Thyroid gland (tissue), 4 donors: ENCODE measurements at regions not wholly inside any gene's neighbourhood (a gene's known extent, or its start where the extent isn't known, plus 50 kb on each side); places are given as distances from the start of the nearest gene placed in this dataset.

Experiments
- DNase-seq, 2 donors: peaks; one replicate each; pipeline ENCODE4 v3.0.0-alpha.2; 2019
- H3K27ac ChIP-seq, 3 donors: fragments of 200-600 bp; sonication (generic); 1 replicate in 2 of 3; 2 replicates in 1 of 3; pipeline ENCODE4 v1.5.1; 2016 to 2019; ENCODE audit warnings: mild to moderate bottlenecking in 1 of 3, moderate library complexity in 1 of 3
- H3K27me3 ChIP-seq: fragments of 200-600 bp; sonication (generic); one replicate; pipeline ENCODE4 v1.5.1; 2019
- H3K36me3 ChIP-seq, 2 donors: fragments of 200-600 bp; sonication (generic); one replicate each; pipeline ENCODE4 v1.5.1; 2016 to 2019
- H3K4me1 ChIP-seq, 2 donors: fragments of 200-600 bp; sonication (generic); one replicate each; pipeline ENCODE4 v1.5.1; 2017 to 2019
- H3K4me3 ChIP-seq, 3 donors: fragments of 200-600 bp; sonication (generic); replicated peaks in 1 of 3; 1 replicate in 2 of 3; 2 replicates in 1 of 3; pipeline ENCODE4 v1.5.1; 2016; ENCODE audit warnings: mild to moderate bottlenecking in 1 of 3
- H3K9me3 ChIP-seq: fragments of 200-600 bp; sonication (generic); one replicate; pipeline ENCODE4 v1.5.1; 2017
- CTCF ChIP-seq, 6 experiments: fragments of 200-600 bp in 3 of 6; fragments of 450-650 bp in 3 of 6; sonication (generic) in 3 of 6; IDR thresholded peaks; one replicate each; pipeline ENCODE4 v1.5.1; 2016 to 2019; ENCODE audit warnings: antibody characterized with exemption in 6 of 6, mild to moderate bottlenecking in 2 of 6, inconsistent platforms in 1 of 6, moderate library complexity in 1 of 6
- POLR2A ChIP-seq, 2 donors: fragments of 450-650 bp; IDR thresholded peaks; one replicate each; pipeline ENCODE4 v1.6.1; 2017; ENCODE audit warnings: antibody characterized with exemption in 2 of 2, mild to moderate bottlenecking in 2 of 2, moderate library complexity in 1 of 2
- WGBS, 2 donors: methylation state at CpG; one replicate each; pipeline ENCODE4 v1.1.5; 2017; 5-methylcytosine and 5-hydroxymethylcytosine counted together
- intact Hi-C: fragments of 100-400 bp; cut with DNase I; formaldehyde crosslinking; loops from one replicate; pipeline ENCODE4 v1.15.1; 2023

GRCh38 chr17:70464995-70465394, 295.7 kb downstream of the KCNJ2 start:
- Histone ChIP-seq H3K4me1 (no peaks in the 10 kb centered on the region), H3K27me3 (no peaks in the 10 kb centered on the region), H3K36me3 (no peaks in the 10 kb centered on the region), H3K4me3 (no peak overlapping the region), H3K27ac (no peak overlapping the region), H3K9me3 (no peaks in the 10 kb centered on the region)
- DNase-seq, result no peak
- WGBS, 2 donors, result 79 to 86% methylated on average over 2 of the region's 2 CpGs
- intact Hi-C loops, result no loop called here
- TF ChIP-seq POLR2A (IDR thresholded peaks at IDR 0.05) (no peak), CTCF (IDR thresholded peaks at IDR 0.05) (no peak)

DNA sequence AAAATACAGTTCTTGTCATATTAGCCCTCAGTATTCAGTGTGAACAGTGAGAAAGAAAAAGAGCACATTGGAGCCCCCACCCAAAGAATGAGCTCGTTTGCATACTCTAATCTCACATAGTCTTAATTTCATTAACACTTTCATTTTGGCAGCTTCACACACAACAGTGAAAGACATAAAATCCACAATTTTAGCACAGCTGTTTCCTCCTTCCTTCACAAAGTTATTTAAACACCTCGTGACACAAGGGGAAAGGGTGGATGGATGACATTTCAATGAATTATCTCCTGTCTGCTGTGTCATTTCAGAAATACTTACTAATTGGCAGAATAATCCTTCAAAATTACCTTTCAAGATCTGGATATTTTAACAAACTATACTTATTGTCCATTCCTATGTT, 299.3 kb downstream of the KCNJ2 start:
- intact Hi-C loops, result no loop called here
- H3K27me3 ChIP-seq, result no peaks in the 10 kb centered on the region
- H3K9me3 ChIP-seq, result no peaks in the 10 kb centered on the region
- TF ChIP-seq POLR2A (IDR thresholded peaks at IDR 0.05) (no peak), CTCF (IDR thresholded peaks at IDR 0.05) (no peak)
- no peaks in the 10 kb centered on the region for H3K36me3 ChIP-seq
- H3K4me1 ChIP-seq, result no peaks in the 10 kb centered on the region
- H3K4me3 ChIP-seq, result no peak overlapping the region
- no peak for DNase-seq
- 62 to 72% methylated on average over 2 of the region's 2 CpGs for WGBS, 2 donors
- H3K27ac ChIP-seq, result no peak overlapping the region

DNA sequence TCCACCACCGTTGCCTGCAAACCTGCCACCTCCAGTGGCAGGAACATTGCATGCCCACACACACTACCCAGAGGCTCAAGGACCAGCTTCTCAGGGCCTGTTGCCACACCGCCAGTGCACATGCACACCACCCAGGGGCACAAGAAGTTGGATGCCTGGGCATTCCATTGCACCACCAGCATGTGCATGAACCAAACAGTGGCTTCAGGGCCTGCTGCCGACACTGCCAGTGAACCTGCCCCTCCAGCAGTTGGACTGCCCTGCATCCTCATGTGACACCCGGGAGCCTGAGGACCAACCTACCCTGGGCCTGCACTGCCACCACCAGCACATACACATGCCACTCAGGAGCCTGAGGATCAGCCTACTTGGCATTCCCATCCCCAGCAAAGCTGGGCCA, 303.7 kb downstream of the KCNJ2 start:
- TF ChIP-seq POLR2A (IDR thresholded peaks at IDR 0.05) (no peak), CTCF (IDR thresholded peaks at IDR 0.05) (no peak)
- DNase-seq, result no peak
- Histone ChIP-seq H3K4me1 (no peaks in the 10 kb centered on the region), H3K27me3 (no peaks in the 10 kb centered on the region), H3K36me3 (no peaks in the 10 kb centered on the region), H3K9me3 (no peaks in the 10 kb centered on the region), H3K4me3 (no peak overlapping the region), H3K27ac (no peak overlapping the region)
- 92 to 97% methylated on average over 2 to 4 of the region's 4 CpGs for WGBS, 2 donors
- intact Hi-C loops, result no loop called here

DNA sequence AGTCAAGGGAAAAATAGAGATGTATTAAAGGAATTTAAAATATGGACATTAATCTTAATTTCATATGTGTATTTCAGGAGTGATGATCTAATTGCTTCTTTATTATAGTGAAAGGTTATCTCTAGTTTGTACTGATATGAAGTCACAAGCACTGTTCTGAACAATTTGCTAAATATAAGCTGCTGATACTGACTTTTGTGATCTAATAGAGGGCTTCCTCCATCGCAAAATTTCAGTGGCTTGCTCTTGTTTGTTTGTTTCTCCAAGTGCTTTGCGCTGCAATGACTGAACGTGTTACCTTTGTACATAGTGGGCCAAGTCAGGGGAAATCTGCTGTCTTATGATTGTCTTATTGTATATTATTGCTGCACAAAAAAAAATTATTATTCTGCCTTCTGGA, 307.0 kb downstream of the KCNJ2 start:
- H3K4me3 ChIP-seq, result no peak overlapping the region
- TF ChIP-seq CTCF (IDR thresholded peaks at IDR 0.05), result no peak
- no peak for TF ChIP-seq POLR2A (IDR thresholded peaks at IDR 0.05)
- H3K36me3 ChIP-seq, result no peaks in the 10 kb centered on the region
- H3K27me3 ChIP-seq, result no peaks in the 10 kb centered on the region
- no peak for DNase-seq
- 83 to 88% methylated on average over 3 of the region's 3 CpGs for WGBS, 2 donors
- no peak overlapping the region for H3K27ac ChIP-seq
- intact Hi-C loops, result no loop called here
- no peaks in the 10 kb centered on the region for H3K9me3 ChIP-seq
- H3K4me1 ChIP-seq, result no peaks in the 10 kb centered on the region

GRCh38 chr17:70478902-70479301, 309.6 kb downstream of the KCNJ2 start:
- Histone ChIP-seq H3K4me3 (no peak overlapping the region), H3K9me3 (no peaks in the 10 kb centered on the region), H3K27me3 (no peaks in the 10 kb centered on the region), H3K27ac (no peak overlapping the region), H3K4me1 (no peaks in the 10 kb centered on the region), H3K36me3 (no peaks in the 10 kb centered on the region)
- 56 to 69% methylated on average over 5 of the region's 5 CpGs for WGBS, 2 donors
- intact Hi-C loops, result no loop called here
- TF ChIP-seq POLR2A (IDR thresholded peaks at IDR 0.05), result no peak
- TF ChIP-seq CTCF (IDR thresholded peaks at IDR 0.05), result no peak
- peak in 1 of 2 donors; percentile 4 for DNase-seq
